ENCODE measurements at regions not wholly inside any gene's neighbourhood (a gene's known extent, or its start where the extent isn't known, plus 50 kb on each side); places are given as distances from the start of the nearest gene placed in this dataset.

GRCh38 chr10:128803790-128804189, 663.3 kb upstream of the MGMT start:
- Histone ChIP-seq H3K4me1 (ENCODE audit: control insufficient read depth, low read length) (no peaks in the 10 kb centered on the region), H3K27me3 (ENCODE audit: control insufficient read depth, low read length) (no peaks in the 10 kb centered on the region), H3K4me3 (ENCODE audit: low read length) (no peak overlapping the region), H3K9me3 (ENCODE audit: control insufficient read depth, insufficient read depth, low read length) (no peaks in the 10 kb centered on the region), H3K27ac (ENCODE audit: low read depth, low read length) (no peak overlapping the region), H3K36me3 (ENCODE audit: control insufficient read depth, low read length) (no peaks in the 10 kb centered on the region), H3F3A (ENCODE audit: control insufficient read depth, insufficient read depth) (no peaks in the 10 kb centered on the region), H3K79me2 (ENCODE audit: control insufficient read depth, low read length) (no peaks in the 10 kb centered on the region), H4K20me1 (ENCODE audit: control insufficient read depth, insufficient read depth, low read depth, low read length) (no peaks in the 10 kb centered on the region), H3K4me2 (ENCODE audit: low read length) (no peak overlapping the region), H3K9me2 (replicated peaks; ENCODE audit: control insufficient read depth, low read length) (no peaks in the 10 kb centered on the region)
- TF ChIP-seq CTCF (IDR thresholded peaks at IDR 0.05; ENCODE audit: low read depth, low read length, poor library complexity, severe bottlenecking) (no peak), EZH2phosphoT487 (IDR thresholded peaks at IDR 0.05; ENCODE audit: borderline replicate concordance, low read length) (no peak)

DNA sequence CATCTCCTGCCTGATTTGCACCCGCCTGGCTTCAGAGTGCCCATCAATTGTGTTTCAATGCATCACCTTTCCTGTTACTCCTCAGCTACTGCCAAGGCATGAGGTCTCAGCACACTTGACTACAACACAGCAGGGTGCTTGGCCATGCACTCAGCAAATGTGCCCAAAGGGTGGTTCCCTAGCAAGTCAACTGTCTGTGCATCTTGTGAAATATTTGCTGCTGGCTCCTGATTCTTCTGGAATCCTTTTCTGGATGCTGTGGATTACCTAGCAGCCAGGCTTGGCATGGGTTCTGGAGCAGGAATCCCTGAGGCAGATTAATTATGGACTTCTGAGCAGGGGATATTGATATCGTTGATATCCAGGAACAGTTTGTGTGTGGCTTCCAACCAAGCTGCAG, 662.6 kb upstream of the MGMT start:
- H3K27ac ChIP-seq (ENCODE audit: low read depth, low read length), result no peak overlapping the region
- no peaks in the 10 kb centered on the region for H3K79me2 ChIP-seq (ENCODE audit: control insufficient read depth, low read length)
- H3F3A ChIP-seq (ENCODE audit: control insufficient read depth, insufficient read depth), result no peaks in the 10 kb centered on the region
- H3K36me3 ChIP-seq (ENCODE audit: control insufficient read depth, low read length), result no peaks in the 10 kb centered on the region
- no peak overlapping the region for H3K4me3 ChIP-seq (ENCODE audit: low read length)
- H4K20me1 ChIP-seq (ENCODE audit: control insufficient read depth, insufficient read depth, low read depth, low read length), result no peaks in the 10 kb centered on the region
- H3K4me2 ChIP-seq (ENCODE audit: low read length), result no peak overlapping the region
- no peaks in the 10 kb centered on the region for H3K27me3 ChIP-seq (ENCODE audit: control insufficient read depth, low read length)
- H3K9me2 ChIP-seq (replicated peaks; ENCODE audit: control insufficient read depth, low read length), result no peaks in the 10 kb centered on the region
- no peaks in the 10 kb centered on the region for H3K4me1 ChIP-seq (ENCODE audit: control insufficient read depth, low read length)
- H3K9me3 ChIP-seq (ENCODE audit: control insufficient read depth, insufficient read depth, low read length), result no peaks in the 10 kb centered on the region
- TF ChIP-seq EZH2phosphoT487 (IDR thresholded peaks at IDR 0.05; ENCODE audit: borderline replicate concordance, low read length) (no peak), CTCF (IDR thresholded peaks at IDR 0.05; ENCODE audit: low read depth, low read length, poor library complexity, severe bottlenecking) (no peak)

GRCh38 chr10:128808921-128809440, 658.1 kb upstream of the MGMT start:
- H3K4me1 ChIP-seq (ENCODE audit: control insufficient read depth, low read length), result no peaks in the 10 kb centered on the region
- TF ChIP-seq CTCF (IDR thresholded peaks at IDR 0.05; ENCODE audit: low read depth, low read length, poor library complexity, severe bottlenecking), result no peak
- no peak for TF ChIP-seq EZH2phosphoT487 (IDR thresholded peaks at IDR 0.05; ENCODE audit: borderline replicate concordance, low read length)
- H3K36me3 ChIP-seq (ENCODE audit: control insufficient read depth, low read length), result no peaks in the 10 kb centered on the region
- H3K27ac ChIP-seq (ENCODE audit: low read depth, low read length), result no peak overlapping the region
- no peaks in the 10 kb centered on the region for H3K79me2 ChIP-seq (ENCODE audit: control insufficient read depth, low read length)
- H3K4me2 ChIP-seq (ENCODE audit: low read length), result no peak overlapping the region
- H3K9me2 ChIP-seq (replicated peaks; ENCODE audit: control insufficient read depth, low read length), result no peaks in the 10 kb centered on the region
- H3K27me3 ChIP-seq (ENCODE audit: control insufficient read depth, low read length), result no peaks in the 10 kb centered on the region
- H3K9me3 ChIP-seq (ENCODE audit: control insufficient read depth, insufficient read depth, low read length), result no peaks in the 10 kb centered on the region
- H3F3A ChIP-seq (ENCODE audit: control insufficient read depth, insufficient read depth), result no peaks in the 10 kb centered on the region
- no peak overlapping the region for H3K4me3 ChIP-seq (ENCODE audit: low read length)
- no peaks in the 10 kb centered on the region for H4K20me1 ChIP-seq (ENCODE audit: control insufficient read depth, insufficient read depth, low read depth, low read length)

Measured in DOHH2 (cell line).